ENCODE measurements at regions not wholly inside any gene's neighbourhood (a gene's known extent, or its start where the extent isn't known, plus 50 kb on each side); places are given as distances from the start of the nearest gene placed in this dataset.

GRCh38 chr1:177490786-177491185 is 320.0 kb downstream of the BRINP2 start:
- intact Hi-C loops (cut with micrococcal nuclease; ENCODE audit: unreplicated experiment): no loop called here
- in situ Hi-C loops (cut with HindIII; ENCODE audit: low pct_unique_long_range_greater_than_20kb, low sequenced_read_pairs): no loop called here
- TF ChIP-seq TCF7L2 (IDR thresholded peaks at IDR 0.05; ENCODE audit: low read depth, low read length) (no peak), CTCF (IDR thresholded peaks at IDR 0.05) (no peak), SIN3A (IDR thresholded peaks at IDR 0.05; ENCODE audit: borderline replicate concordance, insufficient read depth, low read depth, low read length) (no peak), REST (IDR thresholded peaks at IDR 0.05; ENCODE audit: insufficient read depth in 1 of 2, low read depth in 2 of 2, low read length in 1 of 2) (no peak), POLR2AphosphoS5 (IDR thresholded peaks at IDR 0.05; ENCODE audit: low read depth, low read length) (no peak)

GRCh38 chr1:177490036-177490639 is 319.4 kb downstream of the BRINP2 start:
- in situ Hi-C loops (cut with HindIII; ENCODE audit: low pct_unique_long_range_greater_than_20kb, low sequenced_read_pairs): no loop called here
- ATAC-seq: no peak
- CTCF ChIA-PET: no interaction called here

More at GRCh38 chr1:177490786-177491185, 320.0 kb downstream of the BRINP2 start:
- Histone ChIP-seq H3K4me1 (ENCODE audit: control insufficient read depth, insufficient read depth, low read length) (no peaks in the 10 kb centered on the region), H3K27ac (ENCODE audit: low read length) (no peak overlapping the region), H3K36me3 (ENCODE audit: control insufficient read depth, insufficient read depth, low read length) (no peaks in the 10 kb centered on the region), H3K4me3 (ENCODE audit: low read depth in 2 of 2, low read length in 2 of 2) (no peak overlapping the region), H3K9me3 (ENCODE audit: control insufficient read depth, insufficient read depth, low read depth, low read length) (0 out of 2 replicates have a peak, but pooled peaks cover 2% of the 10 kb centered on the region), H3K27me3 (ENCODE audit: control insufficient read depth, insufficient read depth, low read length) (no peaks in the 10 kb centered on the region)
- BruUV-seq (replicated peaks): no TSS peak
- POLR2A ChIA-PET: no interaction called here
- no peak for ATAC-seq
- no peak for DNase-seq (ENCODE audit: low read depth, low spot score)
- CTCF ChIA-PET: no interaction called here

More at GRCh38 chr1:177490036-177490639, 319.4 kb downstream of the BRINP2 start:
- Histone ChIP-seq H3K27ac (ENCODE audit: low read length) (no peak overlapping the region), H3K4me3 (ENCODE audit: low read depth in 2 of 2, low read length in 2 of 2) (no peak overlapping the region), H3K4me1 (ENCODE audit: control insufficient read depth, insufficient read depth, low read length) (no peaks in the 10 kb centered on the region), H3K9me3 (ENCODE audit: control insufficient read depth, insufficient read depth, low read depth, low read length) (0 out of 2 replicates have a peak, but pooled peaks cover 2% of the 10 kb centered on the region), H3K36me3 (ENCODE audit: control insufficient read depth, insufficient read depth, low read length) (no peaks in the 10 kb centered on the region), H3K27me3 (ENCODE audit: control insufficient read depth, insufficient read depth, low read length) (0 out of 2 replicates have a peak, but pooled peaks cover 2% of the 10 kb centered on the region)
- no TSS peak for BruUV-seq (replicated peaks)
- DNase-seq (ENCODE audit: low read depth, low spot score): no peak
- POLR2A ChIA-PET: no interaction called here
- no peak for TF ChIP-seq POLR2AphosphoS5 (IDR thresholded peaks at IDR 0.05; ENCODE audit: low read depth, low read length)
- TF ChIP-seq REST (IDR thresholded peaks at IDR 0.05; ENCODE audit: insufficient read depth in 1 of 2, low read depth in 2 of 2, low read length in 1 of 2): no peak
- no peak for TF ChIP-seq CTCF (IDR thresholded peaks at IDR 0.05)
- TF ChIP-seq SIN3A (IDR thresholded peaks at IDR 0.05; ENCODE audit: borderline replicate concordance, insufficient read depth, low read depth, low read length): no peak
- TF ChIP-seq TCF7L2 (IDR thresholded peaks at IDR 0.05; ENCODE audit: low read depth, low read length): no peak
- intact Hi-C loops (cut with micrococcal nuclease; ENCODE audit: unreplicated experiment): no loop called here

Data from Panc1 (cell line).